ENCODE measurements at regions not wholly inside any gene's neighbourhood (a gene's known extent, or its start where the extent isn't known, plus 50 kb on each side); places are given as distances from the start of the nearest gene placed in this dataset.

GRCh38 chr15:61315471-61315870 is 86.4 kb upstream of the RORA start:
- TF ChIP-seq CTCF (IDR thresholded peaks at IDR 0.05) = no peak

GRCh38 chr15:61314427-61314826 is 85.3 kb upstream of the RORA start:
- no peak for TF ChIP-seq CTCF (IDR thresholded peaks at IDR 0.05)

- no peak for TF ChIP-seq CTCF (IDR thresholded peaks at IDR 0.05)
Observed at GRCh38 chr15:61309617-61310016, 80.5 kb upstream of the RORA start.

GRCh38 chr15:61309031-61309511 is 80.0 kb upstream of the RORA start:
- no peak for TF ChIP-seq CTCF (IDR thresholded peaks at IDR 0.05)

- TF ChIP-seq CTCF (IDR thresholded peaks at IDR 0.05) = no peak
Observed at GRCh38 chr15:61308437-61308836, 79.3 kb upstream of the RORA start.

- no peak for TF ChIP-seq CTCF (IDR thresholded peaks at IDR 0.05)
Observed at GRCh38 chr15:61307474-61307873, 78.4 kb upstream of the RORA start.

GRCh38 chr15:61301701-61302100 is 72.6 kb upstream of the RORA start:
- TF ChIP-seq CTCF (IDR thresholded peaks at IDR 0.05) = no peak

GRCh38 chr15:61299075-61299763 is 70.1 kb upstream of the RORA start:
- no peak for TF ChIP-seq CTCF (IDR thresholded peaks at IDR 0.05)

All from LNCAP (cell line).